Keratinocyte (primary cell): ENCODE measurements at regions not wholly inside any gene's neighbourhood (a gene's known extent, or its start where the extent isn't known, plus 50 kb on each side); places are given as distances from the start of the nearest gene placed in this dataset.
A peak's percentile ranks its signal among the peaks of the same experiment; 100 is the strongest.

Experiments used
- DNase-seq: peaks from one replicate; pipeline ENCODE4 v3.0.0-alpha.2; 2011; ENCODE audit warnings: low read depth, missing footprints, low spot score
- FAIRE-seq: peaks from 2 replicates; lab custom pipeline; 2011; peaks lifted over from hg19 to GRCh38; lab: Jason Lieb, UNC
- H2AFZ ChIP-seq: 2 replicates; pipeline ENCODE4 v1.6.0; 2012; ENCODE audit warnings: low read length, control low read depth, inconsistent platforms; ENCODE audit not compliant: control insufficient read depth
- H3K27ac ChIP-seq: 2 replicates; pipeline ENCODE4 v1.5.1; 2011; ENCODE audit warnings: low read length; ENCODE audit not compliant: control insufficient read depth, insufficient read depth
- H3K27me3 ChIP-seq: 3 replicates; pipeline ENCODE4 v1.6.0; 2011; ENCODE audit warnings: low read length; ENCODE audit not compliant: control insufficient read depth, insufficient read depth; ENCODE audit errors: extremely low read depth
- H3K36me3 ChIP-seq, 2 experiments: 2 replicates in 1 of 2; 3 replicates in 1 of 2; pipeline ENCODE4 v1.5.1; 2011; ENCODE audit warnings: low read length in 2 of 2, mild to moderate bottlenecking in 1 of 2; ENCODE audit not compliant: control insufficient read depth in 2 of 2, insufficient read depth in 2 of 2; ENCODE audit errors: extremely low read depth in 1 of 2
- H3K4me1 ChIP-seq: 3 replicates; pipeline ENCODE4 v1.5.1; 2011; ENCODE audit warnings: low read length; ENCODE audit not compliant: control insufficient read depth, insufficient read depth; ENCODE audit errors: extremely low read depth
- H3K4me2 ChIP-seq: 3 replicates; pipeline ENCODE4 v1.6.0; 2011; ENCODE audit warnings: low read depth, low read length; ENCODE audit not compliant: control insufficient read depth, insufficient read depth; ENCODE audit errors: extremely low read depth
- H3K4me3 ChIP-seq, 3 experiments: fragments of 200-600 bp in 1 of 3; sonication (generic) in 1 of 3; 2 replicates in 2 of 3; 3 replicates in 1 of 3; pipeline ENCODE4 v1.5.1; 2011 to 2016; ENCODE audit warnings: low read length in 3 of 3, mild to moderate bottlenecking in 3 of 3, control low read depth in 2 of 3, inconsistent platforms in 1 of 3, low read depth in 1 of 3, mixed read lengths in 1 of 3, mixed run types in 1 of 3, moderate library complexity in 1 of 3; ENCODE audit not compliant: control insufficient read depth in 2 of 3, insufficient read depth in 2 of 3; ENCODE audit errors: extremely low read depth in 1 of 3
- H3K79me2 ChIP-seq: 2 replicates; pipeline ENCODE4 v1.6.0; 2012; ENCODE audit warnings: low read length; ENCODE audit not compliant: control insufficient read depth, insufficient read depth
- H3K9ac ChIP-seq: 3 replicates; pipeline ENCODE4 v1.6.0; 2011; ENCODE audit warnings: low read length; ENCODE audit not compliant: control insufficient read depth, insufficient read depth; ENCODE audit errors: extremely low read depth
- H3K9me1 ChIP-seq: 3 replicates; pipeline ENCODE4 v1.6.0; 2011; ENCODE audit warnings: low read length; ENCODE audit not compliant: control insufficient read depth, insufficient read depth; ENCODE audit errors: extremely low read depth
- H3K9me3 ChIP-seq: 2 replicates; pipeline ENCODE4 v1.5.1; 2012; ENCODE audit warnings: low read depth, low read length; ENCODE audit not compliant: control insufficient read depth
- H4K20me1 ChIP-seq: 3 replicates; pipeline ENCODE4 v1.6.0; 2011; ENCODE audit warnings: low read length; ENCODE audit not compliant: control insufficient read depth, insufficient read depth; ENCODE audit errors: extremely low read depth
- CTCF ChIP-seq, 3 experiments: IDR thresholded peaks in 1 of 3; conservative IDR thresholded peaks in 1 of 3; optimal IDR thresholded peaks in 1 of 3; 2 replicates in 2 of 3; 3 replicates in 1 of 3; pipeline versions ENCODE3 to v1.5.1; 2011; ENCODE audit warnings: low read length in 3 of 3, mild to moderate bottlenecking in 3 of 3, moderate library complexity in 2 of 3, control low read depth in 1 of 3, inconsistent platforms in 1 of 3; ENCODE audit not compliant: insufficient read depth in 2 of 3; ENCODE audit errors: extremely low read depth in 1 of 3
- EZH2 ChIP-seq: IDR thresholded peaks from one replicate; pipeline ENCODE4 v1.6.1; 2012; ENCODE audit warnings: inconsistent platforms, mild to moderate bottlenecking, low read length, moderate library complexity
- dilution Hi-C: fragments of 300-500 bp; cut with MboI; formaldehyde crosslinking; loops from one replicate; pipeline ENCODE4 v1.7.0; 2020; ENCODE audit warnings: low sequenced_read_pairs; ENCODE audit not compliant: extremely low pct_ligation_motif_present

GRCh38 chr7:20998309-20998708 is 211.6 kb upstream of the SP8 start:
- H3K36me3 ChIP-seq, result no peaks in the 10 kb centered on the region
- H3K4me3 ChIP-seq, result no peak overlapping the region
- DNase-seq, result peak; percentile 42
- no peaks in the 10 kb centered on the region for H3K27me3 ChIP-seq
- no peak overlapping the region for H3K9ac ChIP-seq
- H3K4me1 ChIP-seq, result peaks cover 21% of the 10 kb centered on the region
- no peaks in the 10 kb centered on the region for H3K79me2 ChIP-seq
- peak overlapping the region; percentile 15 for H3K27ac ChIP-seq
- H3K4me2 ChIP-seq, result peak overlapping the region; percentile 55
- TF ChIP-seq CTCF (optimal IDR thresholded peaks at IDR 0.05 in 1 of 3, IDR thresholded peaks at IDR 0.05 in 1 of 3, conservative IDR thresholded peaks at IDR 0.05 in 1 of 3; ENCODE audit: extremely low read depth in 1 of 3, insufficient read depth in 2 of 3, low read length in 3 of 3) (no peak), EZH2 (no peak)
- H3K9me3 ChIP-seq, result no peaks in the 10 kb centered on the region
- FAIRE-seq, result peak; percentile 99
- no peak overlapping the region for H2AFZ ChIP-seq
- dilution Hi-C loops, result no loop called here
- no peaks in the 10 kb centered on the region for H4K20me1 ChIP-seq
- no peaks in the 10 kb centered on the region for H3K9me1 ChIP-seq

DNA sequence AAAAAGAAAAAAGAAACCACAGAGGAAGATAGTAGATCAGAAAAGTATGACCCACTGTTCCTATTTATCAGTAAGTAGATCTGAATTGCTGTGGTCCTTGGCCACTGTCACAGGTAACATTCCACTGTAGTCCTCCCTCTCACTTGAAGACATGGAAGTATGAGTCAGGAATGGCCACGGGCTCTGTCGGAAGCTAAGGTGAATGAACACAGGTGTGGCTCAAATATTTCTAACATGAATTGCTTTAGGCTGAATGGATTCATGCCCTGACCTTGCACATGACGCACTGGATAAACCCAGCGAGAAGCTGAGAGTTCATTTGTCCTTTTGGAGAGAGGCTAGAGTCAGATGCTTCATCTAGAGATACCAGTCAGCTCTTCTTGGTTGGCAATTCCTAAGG is 224.5 kb upstream of the SP8 start:
- Histone ChIP-seq H4K20me1 (no peaks in the 10 kb centered on the region), H3K4me1 (peaks cover 37% of the 10 kb centered on the region), H3K4me3 (no peak overlapping the region), H2AFZ (no peak overlapping the region), H3K4me2 (peak overlapping the region; percentile 11), H3K9me3 (peaks cover 4% of the 10 kb centered on the region), H3K9ac (no peak overlapping the region), H3K79me2 (no peaks in the 10 kb centered on the region), H3K36me3 (no peaks in the 10 kb centered on the region), H3K27me3 (no peaks in the 10 kb centered on the region), H3K9me1 (no peaks in the 10 kb centered on the region), H3K27ac (peak overlapping the region; percentile 76)
- FAIRE-seq (peak; percentile 100), DNase-seq (peak; percentile 98)
- TF ChIP-seq CTCF (optimal IDR thresholded peaks at IDR 0.05 in 1 of 3, IDR thresholded peaks at IDR 0.05 in 1 of 3, conservative IDR thresholded peaks at IDR 0.05 in 1 of 3; ENCODE audit: extremely low read depth in 1 of 3, insufficient read depth in 2 of 3, low read length in 3 of 3) (no peak), EZH2 (no peak)
- dilution Hi-C loops, result no loop called here
